Neural progenitor cell (in vitro differentiated cells): ENCODE measurements at regions not wholly inside any gene's neighbourhood (a gene's known extent, or its start where the extent isn't known, plus 50 kb on each side); places are given as distances from the start of the nearest gene placed in this dataset.

ENCODE experiments used
- CTCF ChIP-seq: fragments of 200-600 bp; sonication (generic); IDR thresholded peaks from 2 replicates; pipeline ENCODE4 v1.5.1; 2017; ENCODE audit warnings: antibody characterized with exemption, mild to moderate bottlenecking
- EZH2 ChIP-seq: fragments of 200-600 bp; sonication (generic); IDR thresholded peaks from 2 replicates; pipeline ENCODE4 v1.6.1; 2017; ENCODE audit warnings: antibody characterized with exemption, mild to moderate bottlenecking, moderate library complexity
- EZH2phosphoT487 ChIP-seq: fragments of 200-600 bp; sonication (generic); IDR thresholded peaks from 2 replicates; pipeline ENCODE4 v1.6.1; 2017; ENCODE audit warnings: antibody characterized with exemption

DNA sequence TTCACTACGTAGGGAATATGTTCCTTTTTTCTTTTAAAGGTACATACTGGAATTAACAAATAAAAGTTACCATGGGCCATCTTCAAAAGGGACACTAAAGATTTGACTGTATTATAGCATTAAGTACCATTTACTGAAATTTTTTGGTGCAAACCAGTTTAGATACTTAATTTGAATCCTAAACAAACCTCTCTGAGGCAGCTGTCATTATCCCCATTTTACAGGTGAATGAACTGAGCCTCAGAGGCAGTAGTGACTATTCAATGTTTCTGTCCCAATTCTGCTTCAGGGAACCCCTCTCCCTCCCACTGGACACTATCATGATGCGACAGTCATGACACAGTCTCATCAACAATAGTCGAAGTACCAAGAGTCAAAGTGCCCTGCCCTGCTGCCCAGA is 76.2 kb upstream of the PHF21A start:
- no peak for TF ChIP-seq CTCF
- TF ChIP-seq EZH2phosphoT487 = no peak
- no peak for TF ChIP-seq EZH2
